ENCODE measurements at regions not wholly inside any gene's neighbourhood (a gene's known extent, or its start where the extent isn't known, plus 50 kb on each side); places are given as distances from the start of the nearest gene placed in this dataset.

DNA sequence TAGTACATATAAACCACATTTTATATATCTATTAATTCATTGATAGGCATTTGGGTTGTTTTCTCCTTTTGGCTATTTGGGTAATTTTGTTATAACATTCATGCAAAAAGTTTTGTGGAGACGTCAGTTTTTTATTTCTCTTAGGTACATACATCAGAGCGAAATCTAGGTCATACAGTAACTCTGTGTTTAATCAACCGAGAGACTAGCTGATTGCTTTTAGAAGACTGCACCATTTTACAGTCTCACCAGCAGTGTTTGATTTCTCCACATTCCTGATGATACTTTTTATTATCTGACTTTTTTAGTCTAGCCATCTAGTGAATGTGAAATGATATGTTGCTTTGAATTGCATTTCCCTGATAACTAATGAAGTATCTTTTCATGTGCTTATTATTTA, 1019.3 kb downstream of the NSUN3 start:
- Histone ChIP-seq H3K4me2 (ENCODE audit: low read length) (no peak overlapping the region), H3K27ac (no peak overlapping the region), H3K27me3 (ENCODE audit: control insufficient read depth, insufficient read depth, low read length) (no peaks in the 10 kb centered on the region), H3K36me3 (ENCODE audit: control insufficient read depth, insufficient read depth, low read length) (no peaks in the 10 kb centered on the region), H3K79me2 (no peaks in the 10 kb centered on the region), H3K9me3 (ENCODE audit: control insufficient read depth, low read length) (no peaks in the 10 kb centered on the region), H3K4me1 (no peaks in the 10 kb centered on the region), H3K9ac (no peak overlapping the region), H3K4me3 (ENCODE audit: low read depth, low read length) (no peak overlapping the region), H2AFZ (no peak overlapping the region)
- TF ChIP-seq, protein P1, sequence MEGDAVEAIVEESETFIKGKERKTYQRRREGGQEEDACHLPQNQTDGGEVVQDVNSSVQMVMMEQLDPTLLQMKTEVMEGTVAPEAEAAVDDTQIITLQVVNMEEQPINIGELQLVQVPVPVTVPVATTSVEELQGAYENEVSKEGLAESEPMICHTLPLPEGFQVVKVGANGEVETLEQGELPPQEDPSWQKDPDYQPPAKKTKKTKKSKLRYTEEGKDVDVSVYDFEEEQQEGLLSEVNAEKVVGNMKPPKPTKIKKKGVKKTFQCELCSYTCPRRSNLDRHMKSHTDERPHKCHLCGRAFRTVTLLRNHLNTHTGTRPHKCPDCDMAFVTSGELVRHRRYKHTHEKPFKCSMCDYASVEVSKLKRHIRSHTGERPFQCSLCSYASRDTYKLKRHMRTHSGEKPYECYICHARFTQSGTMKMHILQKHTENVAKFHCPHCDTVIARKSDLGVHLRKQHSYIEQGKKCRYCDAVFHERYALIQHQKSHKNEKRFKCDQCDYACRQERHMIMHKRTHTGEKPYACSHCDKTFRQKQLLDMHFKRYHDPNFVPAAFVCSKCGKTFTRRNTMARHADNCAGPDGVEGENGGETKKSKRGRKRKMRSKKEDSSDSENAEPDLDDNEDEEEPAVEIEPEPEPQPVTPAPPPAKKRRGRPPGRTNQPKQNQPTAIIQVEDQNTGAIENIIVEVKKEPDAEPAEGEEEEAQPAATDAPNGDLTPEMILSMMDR (IDR thresholded peaks at IDR 0.05): no peak

DNA sequence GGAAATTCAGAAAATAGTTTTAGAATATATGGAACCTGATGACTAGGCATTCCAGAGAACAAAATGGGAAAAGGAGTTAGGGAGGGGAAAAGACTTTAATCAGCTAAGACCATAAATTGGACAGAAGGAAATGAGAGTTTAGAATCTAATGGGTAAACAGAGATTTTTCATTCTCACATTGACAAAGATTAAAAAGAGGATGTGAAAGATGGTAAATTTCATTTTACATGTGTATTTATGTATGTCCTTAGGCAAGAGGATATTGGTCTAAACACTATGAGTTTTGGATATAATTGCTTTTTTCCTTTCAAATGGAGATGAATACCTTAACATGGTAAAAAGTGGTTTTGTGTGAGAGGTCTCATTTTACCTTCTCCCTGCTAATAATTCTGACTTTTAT, 1021.9 kb downstream of the NSUN3 start:
- no peaks in the 10 kb centered on the region for H3K27me3 ChIP-seq (ENCODE audit: control insufficient read depth, insufficient read depth, low read length)

DNA sequence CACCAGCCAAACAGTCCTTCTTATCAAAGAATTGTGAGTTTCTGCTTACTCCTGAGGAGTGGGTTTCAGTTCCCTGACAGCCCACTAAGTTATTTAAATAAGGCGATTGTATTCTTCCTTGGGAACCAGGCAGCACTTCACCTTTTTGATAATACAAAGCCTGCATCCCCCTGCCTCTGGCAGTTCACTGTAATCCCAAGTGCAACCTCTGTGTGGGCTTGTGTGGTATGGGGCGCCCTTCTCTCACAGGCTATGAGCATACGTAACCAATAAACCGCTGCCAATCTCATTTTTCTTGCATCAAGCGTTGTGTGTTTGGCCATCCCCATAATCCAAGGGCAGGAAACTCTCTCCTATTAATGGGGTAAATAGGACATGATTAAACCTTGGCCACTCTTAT, 1025.6 kb downstream of the NSUN3 start:
- H3K36me3 ChIP-seq (ENCODE audit: control insufficient read depth, insufficient read depth, low read length): no peaks in the 10 kb centered on the region
- TF ChIP-seq, protein P1 (IDR thresholded peaks at IDR 0.05): no peak
- H3K4me1 ChIP-seq: no peaks in the 10 kb centered on the region
- no peaks in the 10 kb centered on the region for H3K27me3 ChIP-seq (ENCODE audit: control insufficient read depth, insufficient read depth, low read length)
- H3K79me2 ChIP-seq: no peaks in the 10 kb centered on the region
- H3K4me3 ChIP-seq (ENCODE audit: low read depth, low read length): no peak overlapping the region
- H3K4me2 ChIP-seq (ENCODE audit: low read length): no peak overlapping the region
- H3K9me3 ChIP-seq (ENCODE audit: control insufficient read depth, low read length): no peaks in the 10 kb centered on the region
- no peak overlapping the region for H3K9ac ChIP-seq
- no peak overlapping the region for H3K27ac ChIP-seq
- no peak overlapping the region for H2AFZ ChIP-seq

More for the DNA sequence above, 1021.9 kb downstream of the NSUN3 start:
- H3K9me3 ChIP-seq (ENCODE audit: control insufficient read depth, low read length): no peaks in the 10 kb centered on the region
- no peaks in the 10 kb centered on the region for H3K4me1 ChIP-seq
- H3K79me2 ChIP-seq: no peaks in the 10 kb centered on the region
- H3K9ac ChIP-seq: no peak overlapping the region
- no peak overlapping the region for H3K27ac ChIP-seq
- no peaks in the 10 kb centered on the region for H3K36me3 ChIP-seq (ENCODE audit: control insufficient read depth, insufficient read depth, low read length)
- no peak overlapping the region for H3K4me2 ChIP-seq (ENCODE audit: low read length)
- H2AFZ ChIP-seq: no peak overlapping the region
- H3K4me3 ChIP-seq (ENCODE audit: low read depth, low read length): no peak overlapping the region
- TF ChIP-seq, protein P1 (IDR thresholded peaks at IDR 0.05): no peak

DNA sequence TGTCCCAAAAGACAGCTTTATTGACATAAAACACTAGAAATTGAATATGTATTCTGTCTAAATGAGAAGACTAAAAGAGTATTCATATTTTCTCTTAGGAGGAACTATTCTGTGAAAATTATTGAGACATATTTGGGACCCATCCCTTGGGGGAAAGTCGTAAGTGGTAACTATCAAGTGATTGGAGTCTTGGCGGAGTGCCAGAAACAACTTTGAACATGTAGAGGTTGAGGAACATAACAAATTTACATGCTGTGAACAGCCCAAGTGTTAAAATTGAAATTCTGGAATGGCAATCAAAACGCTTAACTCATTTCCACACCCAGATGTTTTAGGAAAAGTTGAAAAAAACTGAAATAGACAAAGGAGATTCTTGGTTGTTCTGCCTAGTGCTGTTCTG, 1034.6 kb downstream of the NSUN3 start:
- Histone ChIP-seq H3K4me1 (no peaks in the 10 kb centered on the region), H3K36me3 (ENCODE audit: control insufficient read depth, insufficient read depth, low read length) (no peaks in the 10 kb centered on the region), H3K9me3 (ENCODE audit: control insufficient read depth, low read length) (no peaks in the 10 kb centered on the region), H3K27ac (no peak overlapping the region), H3K79me2 (no peaks in the 10 kb centered on the region), H3K4me2 (ENCODE audit: low read length) (no peak overlapping the region), H3K4me3 (ENCODE audit: low read depth, low read length) (no peak overlapping the region), H3K27me3 (ENCODE audit: control insufficient read depth, insufficient read depth, low read length) (no peaks in the 10 kb centered on the region), H3K9ac (no peak overlapping the region), H2AFZ (no peak overlapping the region)
- TF ChIP-seq, protein P1 (IDR thresholded peaks at IDR 0.05): no peak

DNA sequence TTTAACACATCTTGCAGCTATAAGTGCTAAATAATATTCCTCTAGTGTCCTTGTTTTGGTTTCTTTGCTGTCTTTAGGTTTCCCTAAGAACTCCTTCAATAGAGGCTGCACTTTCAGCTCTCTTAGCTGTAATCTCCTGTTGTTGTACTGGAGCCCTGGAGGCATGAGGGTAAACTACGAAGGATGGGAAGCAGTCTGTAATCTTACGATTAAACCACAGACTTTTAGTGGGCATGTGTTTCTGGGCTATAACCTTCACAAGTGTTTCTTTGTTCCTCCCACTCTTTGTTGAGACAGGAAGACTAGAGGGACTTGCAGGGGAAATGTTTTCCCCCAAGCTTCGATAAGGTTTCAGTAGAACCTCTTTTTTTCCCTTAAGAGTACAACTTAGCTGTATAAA, 1058.1 kb downstream of the NSUN3 start:
- Histone ChIP-seq H3K4me3 (ENCODE audit: low read depth, low read length) (no peak overlapping the region), H2AFZ (no peak overlapping the region), H3K4me1 (no peaks in the 10 kb centered on the region), H3K27me3 (ENCODE audit: control insufficient read depth, insufficient read depth, low read length) (no peaks in the 10 kb centered on the region), H3K27ac (no peak overlapping the region), H3K4me2 (ENCODE audit: low read length) (no peak overlapping the region), H3K36me3 (ENCODE audit: control insufficient read depth, insufficient read depth, low read length) (no peaks in the 10 kb centered on the region), H3K9me3 (ENCODE audit: control insufficient read depth, low read length) (no peaks in the 10 kb centered on the region), H3K9ac (no peak overlapping the region), H3K79me2 (no peaks in the 10 kb centered on the region)
- TF ChIP-seq, protein P1 (IDR thresholded peaks at IDR 0.05): no peak

All from parathyroid adenoma (tissue), 2 donors.